C4-2B (cell line): ENCODE measurements at regions not wholly inside any gene's neighbourhood (a gene's known extent, or its start where the extent isn't known, plus 50 kb on each side); places are given as distances from the start of the nearest gene placed in this dataset.

Experiments used
- ZFX ChIP-seq: fragments of 450-650 bp; IDR thresholded peaks from 2 replicates; pipeline ENCODE4 v1.6.1; 2017
- TF ChIP-seq, protein P1 (sequence below): fragments of 450-650 bp; conservative IDR thresholded peaks from 2 replicates; pipeline ENCODE4 v1.5.1; 2017; ENCODE audit warnings: mild to moderate bottlenecking

DNA sequence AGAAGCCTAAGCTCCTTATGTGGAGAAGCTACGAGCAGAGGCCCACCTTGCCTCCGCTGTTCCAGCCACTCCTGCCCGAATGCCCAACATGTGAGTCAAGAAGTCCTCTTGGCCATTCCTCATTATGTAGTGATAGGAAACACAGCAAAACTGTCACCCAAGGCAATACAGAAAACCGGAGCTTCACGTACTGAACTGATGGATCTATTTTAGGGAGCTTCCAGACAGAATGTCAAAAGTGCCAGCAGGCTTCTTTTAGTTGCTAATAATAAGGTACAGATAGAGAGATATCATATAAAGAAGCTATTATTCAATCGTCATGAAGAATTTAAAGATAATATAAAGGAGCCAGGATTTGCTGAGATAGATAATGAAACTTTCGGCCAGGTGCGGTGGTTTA, 91.6 kb upstream of the SYT10 start:
- TF ChIP-seq, protein P1, sequence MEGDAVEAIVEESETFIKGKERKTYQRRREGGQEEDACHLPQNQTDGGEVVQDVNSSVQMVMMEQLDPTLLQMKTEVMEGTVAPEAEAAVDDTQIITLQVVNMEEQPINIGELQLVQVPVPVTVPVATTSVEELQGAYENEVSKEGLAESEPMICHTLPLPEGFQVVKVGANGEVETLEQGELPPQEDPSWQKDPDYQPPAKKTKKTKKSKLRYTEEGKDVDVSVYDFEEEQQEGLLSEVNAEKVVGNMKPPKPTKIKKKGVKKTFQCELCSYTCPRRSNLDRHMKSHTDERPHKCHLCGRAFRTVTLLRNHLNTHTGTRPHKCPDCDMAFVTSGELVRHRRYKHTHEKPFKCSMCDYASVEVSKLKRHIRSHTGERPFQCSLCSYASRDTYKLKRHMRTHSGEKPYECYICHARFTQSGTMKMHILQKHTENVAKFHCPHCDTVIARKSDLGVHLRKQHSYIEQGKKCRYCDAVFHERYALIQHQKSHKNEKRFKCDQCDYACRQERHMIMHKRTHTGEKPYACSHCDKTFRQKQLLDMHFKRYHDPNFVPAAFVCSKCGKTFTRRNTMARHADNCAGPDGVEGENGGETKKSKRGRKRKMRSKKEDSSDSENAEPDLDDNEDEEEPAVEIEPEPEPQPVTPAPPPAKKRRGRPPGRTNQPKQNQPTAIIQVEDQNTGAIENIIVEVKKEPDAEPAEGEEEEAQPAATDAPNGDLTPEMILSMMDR: no peak
- no peak for TF ChIP-seq ZFX
